T-helper 1 cell (primary cell): ENCODE measurements at regions not wholly inside any gene's neighbourhood (a gene's known extent, or its start where the extent isn't known, plus 50 kb on each side); places are given as distances from the start of the nearest gene placed in this dataset.

Source experiments
- DNase-seq, 5 donors: peaks; one replicate each; pipeline ENCODE4 v3.0.0-alpha.2; 2012 to 2020

- DNase-seq: no peak
These were observed 174.5 kb downstream of the INHBB start for GRCh38 chr2:120520454-120520853.

GRCh38 chr2:120520929-120521912, 175.3 kb downstream of the INHBB start:
- DNase-seq: peak in 1 of 5 donors; percentile 18

DNA sequence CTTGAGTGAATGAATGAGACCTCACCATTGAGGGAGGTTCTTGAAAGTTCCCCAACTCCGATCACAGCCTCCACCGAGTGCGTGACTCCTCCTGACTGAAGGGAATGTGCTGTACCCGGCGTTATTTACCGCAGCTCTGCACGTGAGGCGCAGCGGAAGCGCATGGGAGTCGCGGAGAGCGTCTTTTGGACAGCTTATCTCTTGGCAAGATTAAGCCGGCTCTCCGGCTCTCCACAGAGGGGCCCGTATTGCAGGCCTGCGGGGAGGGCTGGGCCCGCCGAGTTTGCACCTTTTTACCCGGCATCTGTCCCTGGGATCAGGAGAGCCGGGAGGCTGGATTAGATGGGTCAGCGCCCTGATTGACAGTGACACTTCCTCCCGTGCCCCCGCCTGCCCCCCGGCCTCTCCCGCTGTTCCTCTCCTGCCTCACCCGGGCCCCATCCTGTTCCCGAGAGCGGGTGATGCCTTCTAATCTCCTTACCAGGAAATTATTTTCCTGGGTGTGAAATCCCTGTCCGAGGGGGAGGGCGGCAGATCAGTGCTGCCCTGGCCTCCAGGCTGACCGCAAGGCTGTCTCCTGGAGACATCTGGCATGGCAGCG, 176.3 kb downstream of the INHBB start:
- no peak for DNase-seq

- no peak for DNase-seq
These were observed 177.8 kb downstream of the INHBB start for GRCh38 chr2:120523766-120524165.

DNA sequence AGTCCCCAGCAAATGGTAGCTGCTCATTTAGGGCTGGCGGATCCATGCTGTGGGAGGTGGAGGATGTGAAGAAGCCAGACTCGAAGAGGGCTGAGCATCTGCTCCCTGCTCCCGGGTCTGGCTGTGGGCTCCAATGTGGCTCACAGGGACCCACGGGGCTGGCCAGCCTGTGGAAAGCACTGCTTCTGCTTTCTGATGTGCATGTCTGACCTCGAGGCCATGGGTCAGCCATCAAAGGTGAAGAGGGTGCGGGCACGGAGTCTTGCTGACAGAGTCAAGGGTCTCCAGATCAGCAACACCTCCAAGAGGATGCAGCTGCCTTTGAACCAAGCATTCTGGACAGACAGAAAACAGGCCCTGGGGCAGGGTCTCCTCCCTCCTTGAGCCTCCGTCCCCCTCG, 178.2 kb downstream of the INHBB start:
- DNase-seq: no peak

DNA sequence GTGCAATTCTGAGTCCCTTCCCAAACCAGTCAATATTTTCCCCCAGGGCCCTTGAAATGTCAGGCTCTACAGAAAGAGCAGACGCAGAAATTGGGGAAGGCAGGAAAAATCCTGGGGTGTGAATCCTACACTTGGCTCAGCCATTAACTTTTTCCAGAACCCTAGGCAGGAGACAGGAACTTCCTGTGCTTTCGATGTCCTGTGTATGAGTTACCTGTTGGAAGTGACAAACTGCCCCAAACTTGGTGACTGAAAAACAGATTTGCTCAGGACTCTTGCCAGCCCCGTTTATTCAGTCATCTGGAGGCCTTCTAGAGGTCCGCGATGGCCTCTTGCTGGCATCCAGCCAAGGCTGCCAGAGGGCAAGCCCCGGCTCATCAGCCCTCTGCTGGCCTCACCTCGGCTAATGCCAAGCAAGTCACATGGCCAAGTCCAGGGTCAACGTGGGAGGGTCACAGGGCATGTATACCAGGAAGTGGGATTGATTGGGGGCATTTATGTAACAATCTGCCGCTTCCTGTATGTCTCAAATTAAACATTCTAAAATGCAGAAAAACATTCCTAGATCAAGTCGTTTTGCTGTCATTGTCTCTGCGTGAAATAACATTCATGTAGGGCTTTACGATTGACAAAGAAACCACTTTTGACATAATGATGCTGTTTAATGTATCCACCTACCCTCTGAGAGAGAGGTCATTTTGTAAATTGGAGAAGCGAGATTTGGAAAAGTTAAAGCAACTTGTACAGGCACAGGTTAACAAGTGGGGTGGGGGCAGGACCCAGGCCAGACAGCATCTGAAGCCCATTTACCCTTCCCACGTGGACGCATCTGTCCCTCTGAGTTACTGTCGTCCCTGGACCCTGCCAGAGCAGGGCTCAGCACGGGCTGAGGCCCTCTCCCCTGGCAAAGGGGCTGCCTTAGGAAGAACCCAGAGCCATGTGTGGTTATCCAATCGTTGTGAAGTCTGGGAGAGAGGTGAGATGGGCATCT, 179.4 kb downstream of the INHBB start:
- no peak for DNase-seq

DNA sequence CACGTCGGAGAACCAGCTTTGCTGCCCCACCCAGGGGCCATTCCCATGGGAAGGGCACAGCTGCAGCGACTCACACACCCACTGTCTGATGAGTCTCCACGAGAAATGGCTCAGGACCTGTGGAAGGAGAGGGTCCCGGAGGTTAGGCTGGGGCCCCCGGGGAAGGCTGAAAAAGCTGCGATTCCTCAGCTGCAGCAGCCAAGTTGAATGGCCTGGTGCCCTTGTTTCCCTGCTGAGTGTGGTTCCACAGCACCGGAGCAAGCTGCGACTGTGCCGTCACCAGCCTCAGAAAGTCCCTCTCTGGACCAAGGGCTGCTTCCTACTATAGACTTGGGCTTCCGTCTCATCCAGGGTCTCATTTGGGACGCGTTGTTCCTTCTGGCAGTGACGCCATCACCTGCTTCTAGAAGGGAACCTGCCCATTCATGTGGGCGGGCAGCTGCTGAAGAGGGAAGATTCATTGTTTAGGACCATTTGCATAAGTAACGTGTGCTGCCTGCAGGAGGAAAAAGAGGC, 180.2 kb downstream of the INHBB start:
- DNase-seq: no peak

GRCh38 chr2:120526997-120527945, 181.3 kb downstream of the INHBB start:
- DNase-seq: no peak

GRCh38 chr2:120528051-120528692, 182.2 kb downstream of the INHBB start:
- DNase-seq: no peak

- no peak for DNase-seq
These were observed 182.7 kb downstream of the INHBB start for GRCh38 chr2:120528693-120529076.

- DNase-seq: no peak
These were observed 184.8 kb downstream of the INHBB start for GRCh38 chr2:120530781-120531180.

GRCh38 chr2:120531365-120531764, 185.4 kb downstream of the INHBB start:
- no peak for DNase-seq

DNA sequence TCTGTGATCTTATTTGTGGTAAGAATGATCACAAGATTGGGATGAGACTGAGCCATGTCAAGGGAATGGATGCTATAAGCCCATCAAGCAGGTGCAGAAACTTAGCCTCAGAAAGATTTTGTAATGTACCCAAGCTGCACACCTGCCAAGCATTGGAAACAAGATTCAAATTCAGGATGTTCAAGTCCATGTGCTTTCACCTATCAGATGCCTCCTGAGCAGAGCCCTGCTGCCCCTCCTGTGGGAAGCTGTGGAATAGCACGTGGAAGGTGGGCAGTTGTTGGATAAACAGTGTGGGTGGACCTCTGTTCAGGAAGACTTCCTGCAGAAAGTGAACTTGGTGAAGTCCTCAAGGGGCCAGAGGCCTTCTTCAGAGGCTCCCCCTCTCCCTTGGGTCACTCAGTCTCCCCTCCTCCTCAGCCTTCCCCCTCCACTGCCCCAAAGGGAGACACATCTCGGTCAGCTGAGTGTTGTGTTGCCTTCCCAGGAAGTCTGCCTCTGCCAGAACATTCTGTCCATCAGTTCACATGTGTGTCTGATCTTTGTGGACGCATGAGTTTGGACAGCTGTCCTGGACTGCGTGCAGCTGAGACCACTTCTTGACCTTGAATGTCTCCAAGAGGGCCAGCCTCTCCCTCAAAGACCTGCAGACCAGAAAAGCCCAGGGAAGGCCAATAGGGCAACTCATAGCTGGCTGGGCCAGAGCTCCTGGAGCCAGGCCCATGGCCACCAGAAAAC, 186.1 kb downstream of the INHBB start:
- no peak for DNase-seq

GRCh38 chr2:120533625-120534024, 187.7 kb downstream of the INHBB start:
- DNase-seq: no peak

GRCh38 chr2:120534457-120534856, 188.5 kb downstream of the INHBB start:
- DNase-seq: no peak

GRCh38 chr2:120535081-120535480, 189.1 kb downstream of the INHBB start:
- no peak for DNase-seq

GRCh38 chr2:120536141-120536540, 190.2 kb downstream of the INHBB start:
- DNase-seq: no peak

DNA sequence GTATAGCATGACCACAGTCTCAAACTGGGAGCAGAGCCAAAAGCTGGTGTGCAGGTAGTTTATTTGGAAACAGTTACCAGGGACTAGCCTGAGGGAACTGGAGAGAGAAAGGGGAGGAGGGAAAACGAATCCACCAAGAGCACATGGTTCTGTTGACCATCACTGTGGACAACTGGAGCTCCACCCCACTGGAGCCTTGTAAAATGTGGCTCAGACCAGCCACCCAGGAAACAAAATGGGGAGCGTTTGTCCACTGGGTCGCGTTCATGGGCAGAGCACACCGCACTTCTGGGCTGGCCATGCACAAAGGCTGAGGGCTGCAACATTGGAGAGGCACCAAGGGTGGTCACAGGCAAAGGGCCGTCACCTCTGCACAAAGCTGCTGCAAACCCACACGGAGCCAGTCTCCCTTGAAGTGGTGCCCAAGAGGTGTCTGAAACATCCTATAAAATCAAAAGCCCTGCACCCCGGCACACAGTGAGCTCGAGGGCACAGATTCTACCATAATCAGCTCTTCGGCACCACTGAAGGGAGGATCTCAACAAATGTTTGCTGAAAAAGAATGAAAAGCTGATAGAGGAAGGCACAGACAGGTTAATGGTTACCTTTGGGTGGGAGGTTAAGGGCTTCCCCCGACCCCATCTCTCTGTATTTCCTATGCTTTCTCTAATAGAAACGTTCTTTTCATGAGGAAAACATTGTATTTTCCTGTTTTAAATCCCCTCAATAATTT, 192.9 kb downstream of the INHBB start:
- DNase-seq: no peak

DNA sequence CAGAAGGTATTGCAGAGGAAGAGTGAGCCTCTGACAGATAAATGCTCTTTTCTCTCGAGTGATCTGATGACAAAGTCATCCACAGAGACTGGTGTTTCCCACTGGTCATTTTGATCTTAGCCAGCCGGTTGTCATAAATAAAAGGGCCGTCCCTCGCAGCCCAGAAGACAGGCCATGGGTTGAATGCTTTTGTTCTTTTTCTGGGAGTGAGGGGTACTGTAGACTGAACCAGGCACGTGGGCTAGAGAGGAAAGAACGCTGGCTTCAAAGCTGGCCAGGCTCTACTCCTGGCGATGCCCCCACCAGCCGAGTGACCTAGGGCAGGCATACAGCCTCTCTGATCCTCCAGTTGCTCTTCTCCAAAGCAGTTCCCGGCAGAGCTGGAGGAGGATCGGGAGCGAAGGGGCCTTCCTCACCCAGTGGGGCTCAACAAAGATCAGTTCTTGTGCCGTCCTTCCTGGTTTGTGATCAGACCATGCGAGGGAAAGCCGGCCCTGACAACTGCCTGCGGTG, 193.5 kb downstream of the INHBB start:
- DNase-seq: no peak
